Caki2 (cell line): ENCODE measurements at regions not wholly inside any gene's neighbourhood (a gene's known extent, or its start where the extent isn't known, plus 50 kb on each side); places are given as distances from the start of the nearest gene placed in this dataset.

Experiments
- DNase-seq: peaks from one replicate; pipeline ENCODE4 v3.0.0-alpha.2; 2015; ENCODE audit warnings: low read depth
- in situ Hi-C: cut with HindIII; loops from 2 replicates; pipeline ENCODE4 v1.10.0; 2016; ENCODE audit warnings: low sequenced_read_pairs, low pct_unique_long_range_greater_than_20kb, mixed read lengths

GRCh38 chr7:96426685-96427084, 104.8 kb upstream of the SLC25A13 start:
- no peak for DNase-seq
- in situ Hi-C loops = no loop called here

- in situ Hi-C loops = no loop called here
- no peak for DNase-seq
Measured at GRCh38 chr7:96426027-96426426, 104.1 kb upstream of the SLC25A13 start.

GRCh38 chr7:96424411-96424810, 102.5 kb upstream of the SLC25A13 start:
- DNase-seq = no peak
- in situ Hi-C loops = no loop called here

GRCh38 chr7:96422388-96422787, 100.5 kb upstream of the SLC25A13 start:
- no peak for DNase-seq
- in situ Hi-C loops = no loop called here

GRCh38 chr7:96418581-96418980, 96.7 kb upstream of the SLC25A13 start:
- DNase-seq = no peak
- in situ Hi-C loops = no loop called here

- in situ Hi-C loops = no loop called here
Measured at GRCh38 chr7:96417784-96418183, 95.9 kb upstream of the SLC25A13 start.

GRCh38 chr7:96416599-96416998, 94.7 kb upstream of the SLC25A13 start:
- DNase-seq = no peak
- in situ Hi-C loops = no loop called here

More at GRCh38 chr7:96417784-96418183, 95.9 kb upstream of the SLC25A13 start:
- no peak for DNase-seq

- in situ Hi-C loops = no loop called here
- DNase-seq = no peak
Measured at GRCh38 chr7:96416116-96416515, 94.2 kb upstream of the SLC25A13 start.

- DNase-seq = no peak
- in situ Hi-C loops = no loop called here
Measured at GRCh38 chr7:96415293-96415940, 93.5 kb upstream of the SLC25A13 start.

- in situ Hi-C loops = no loop called here
Measured at GRCh38 chr7:96414931-96415292, 93.0 kb upstream of the SLC25A13 start.

GRCh38 chr7:96410126-96410839, 88.4 kb upstream of the SLC25A13 start:
- in situ Hi-C loops = no loop called here
- DNase-seq = no peak

More at GRCh38 chr7:96414931-96415292, 93.0 kb upstream of the SLC25A13 start:
- DNase-seq = no peak

GRCh38 chr7:96408881-96409280, 87.0 kb upstream of the SLC25A13 start:
- no peak for DNase-seq
- in situ Hi-C loops = no loop called here

GRCh38 chr7:96407427-96407826, 85.5 kb upstream of the SLC25A13 start:
- in situ Hi-C loops = no loop called here

GRCh38 chr7:96402913-96403312, 81.0 kb upstream of the SLC25A13 start:
- no peak for DNase-seq
- in situ Hi-C loops = no loop called here

More at GRCh38 chr7:96407427-96407826, 85.5 kb upstream of the SLC25A13 start:
- peak; percentile 18 for DNase-seq

- in situ Hi-C loops = no loop called here
- DNase-seq = no peak
Measured at GRCh38 chr7:96401200-96401599, 79.3 kb upstream of the SLC25A13 start.

GRCh38 chr7:96400518-96400917, 78.6 kb upstream of the SLC25A13 start:
- no peak for DNase-seq
- in situ Hi-C loops = no loop called here

GRCh38 chr7:96400001-96400400, 78.1 kb upstream of the SLC25A13 start:
- no peak for DNase-seq
- in situ Hi-C loops = no loop called here

- in situ Hi-C loops = no loop called here
- DNase-seq = peak; percentile 5
Measured at GRCh38 chr7:96397936-96398598, 76.2 kb upstream of the SLC25A13 start.

GRCh38 chr7:96388620-96389383, 66.9 kb upstream of the SLC25A13 start:
- in situ Hi-C loops = no loop called here

More at GRCh38 chr7:96388620-96389383, 66.9 kb upstream of the SLC25A13 start:
- DNase-seq = no peak
